WTC11 (cell line): ENCODE measurements at regions not wholly inside any gene's neighbourhood (a gene's known extent, or its start where the extent isn't known, plus 50 kb on each side); places are given as distances from the start of the nearest gene placed in this dataset.

ENCODE experiments used
- ATAC-seq: fragments of 200-7000 bp; cut with Tn5 transposase; 2 replicates; pipeline ENCODE4 v1.10.0; 2021; ENCODE audit warnings: mild to moderate bottlenecking, moderate library complexity
- CTCF ChIA-PET: fragments of 300-600 bp; sonication (Branson Sonifier 250); formaldehyde crosslinking; loops from one replicate; lab custom pipeline; 2021; ENCODE audit warnings: antibody characterized with exemption; lab: Charles Lee
- POLR2A ChIA-PET: fragments of 350-600 bp; sonication (Branson Sonifier 250); formaldehyde crosslinking; loops from one replicate; lab custom pipeline; 2021; ENCODE audit warnings: antibody characterized with exemption; lab: Charles Lee
- DNase-seq: peaks from one replicate; pipeline ENCODE4 v3.0.0; 2021; ENCODE audit warnings: low spot score
- H3K27ac Mint-ChIP-seq: 2 replicates; pipeline ENCODE4 v1.8.0; 2021; ENCODE audit warnings: mixed read lengths
- H3K27me3 Mint-ChIP-seq: 2 replicates; pipeline ENCODE4 v1.8.0; 2021; ENCODE audit warnings: low read depth, mild to moderate bottlenecking, moderate library complexity, mixed read lengths
- H3K36me3 Mint-ChIP-seq: 2 replicates; pipeline ENCODE4 v1.8.0; 2021; ENCODE audit warnings: mixed read lengths
- H3K4me1 Mint-ChIP-seq: 2 replicates; pipeline ENCODE4 v1.8.0; 2022; ENCODE audit warnings: mixed read lengths
- H3K4me3 Mint-ChIP-seq: 2 replicates; pipeline ENCODE4 v1.8.0; 2021; ENCODE audit warnings: mild to moderate bottlenecking, moderate library complexity, mixed read lengths
- H3K9me3 Mint-ChIP-seq: 2 replicates; pipeline ENCODE4 v1.8.0; 2021; ENCODE audit warnings: mixed read lengths
- E2F1 ChIP-seq: sonication (generic); formaldehyde crosslinking; IDR thresholded peaks from 2 replicates; pipeline ENCODE4 v1.8.0; 2022; ENCODE audit warnings: mild to moderate bottlenecking, missing genetic modification reagents
- E2F5 ChIP-seq: sonication (generic); formaldehyde crosslinking; IDR thresholded peaks from 2 replicates; pipeline ENCODE4 v1.8.1; 2022; ENCODE audit warnings: mild to moderate bottlenecking, moderate library complexity, missing genetic modification reagents
- FOXK1 ChIP-seq: sonication (generic); formaldehyde crosslinking; IDR thresholded peaks from 2 replicates; pipeline ENCODE4 v1.8.0; 2022; ENCODE audit warnings: mild to moderate bottlenecking, moderate library complexity, missing genetic modification reagents
- HMGXB4 ChIP-seq: sonication (generic); formaldehyde crosslinking; IDR thresholded peaks from 2 replicates; pipeline ENCODE4 v1.8.1; 2023; ENCODE audit warnings: mild to moderate bottlenecking, moderate library complexity, missing genetic modification reagents
- IRF1 ChIP-seq: sonication (generic); formaldehyde crosslinking; IDR thresholded peaks from 2 replicates; pipeline ENCODE4 v1.8.0; 2023; ENCODE audit warnings: missing genetic modification reagents
- IRF2 ChIP-seq: sonication (generic); formaldehyde crosslinking; IDR thresholded peaks from 2 replicates; pipeline ENCODE4 v1.8.0; 2022; ENCODE audit warnings: low read depth, missing genetic modification reagents, borderline replicate concordance
- JUN ChIP-seq: sonication (generic); formaldehyde crosslinking; IDR thresholded peaks from 2 replicates; pipeline ENCODE4 v1.8.0; 2023; ENCODE audit warnings: mild to moderate bottlenecking, missing genetic modification reagents
- NR3C1 ChIP-seq: sonication (generic); formaldehyde crosslinking; conservative IDR thresholded peaks from 2 replicates; pipeline ENCODE4 v1.8.1; 2023; ENCODE audit warnings: low read depth, mild to moderate bottlenecking, missing genetic modification reagents
- PRRX2 ChIP-seq: fragments of 250-450 bp; sonication (Bioruptor Pico); IDR thresholded peaks from 2 replicates; pipeline ENCODE4 v1.8.0; 2021; ENCODE audit warnings: mild to moderate bottlenecking
- SOX15 ChIP-seq: fragments of 250-450 bp; sonication (Bioruptor Pico); IDR thresholded peaks from 2 replicates; pipeline ENCODE4 v1.9.0; 2021; ENCODE audit warnings: mild to moderate bottlenecking
- TCF7 ChIP-seq: sonication (generic); formaldehyde crosslinking; IDR thresholded peaks from 2 replicates; pipeline ENCODE4 v1.8.0; 2022; ENCODE audit warnings: mild to moderate bottlenecking, low read depth, missing genetic modification reagents, moderate library complexity
- TEAD4 ChIP-seq: sonication (generic); formaldehyde crosslinking; IDR thresholded peaks from 2 replicates; pipeline ENCODE4 v1.8.0; 2022; ENCODE audit warnings: mild to moderate bottlenecking, missing genetic modification reagents
- ZMAT4 ChIP-seq: fragments of 250-450 bp; sonication (Bioruptor Pico); IDR thresholded peaks from 2 replicates; pipeline ENCODE4 v1.9.0; 2021; ENCODE audit warnings: mild to moderate bottlenecking
- ZNF138 ChIP-seq: sonication (generic); formaldehyde crosslinking; conservative IDR thresholded peaks from 2 replicates; pipeline ENCODE4 v1.8.1; 2022; ENCODE audit warnings: mild to moderate bottlenecking, moderate library complexity, missing genetic modification reagents
- ZNF396 ChIP-seq: fragments of 250-450 bp; sonication (Bioruptor Pico); IDR thresholded peaks from 2 replicates; pipeline ENCODE4 v1.8.0; 2021; ENCODE audit warnings: mild to moderate bottlenecking, moderate library complexity, borderline replicate concordance
- ZNF512 ChIP-seq: sonication (generic); formaldehyde crosslinking; IDR thresholded peaks from 2 replicates; pipeline ENCODE4 v1.8.1; 2022; ENCODE audit warnings: missing genetic modification reagents, borderline replicate concordance
- ZNF532 ChIP-seq: fragments of 250-450 bp; sonication (Bioruptor Pico); IDR thresholded peaks from 2 replicates; pipeline ENCODE4 v1.9.0; 2021; ENCODE audit warnings: mild to moderate bottlenecking, borderline replicate concordance

GRCh38 chr4:27711041-27711440 is 850.4 kb downstream of the STIM2 start:
- DNase-seq (no peak), ATAC-seq (no peak)
- CTCF ChIA-PET: no interaction called here
- Mint-ChIP-seq H3K27ac (no peak overlapping the region), H3K36me3 (no peaks in the 10 kb centered on the region), H3K27me3 (no peaks in the 10 kb centered on the region; the same call in 1 of the 2 replicates), H3K4me3 (no peak overlapping the region), H3K9me3 (no peaks in the 10 kb centered on the region), H3K4me1 (no peaks in the 10 kb centered on the region)
- no peak for TF ChIP-seq ZNF138 (CRISPR knock-in tag)
- no peak for TF ChIP-seq TEAD4 (CRISPR knock-in tag)
- no peak for TF ChIP-seq FOXK1 (CRISPR knock-in tag)
- TF ChIP-seq E2F1 (CRISPR knock-in tag): no peak
- no peak for TF ChIP-seq PRRX2 (CRISPR knock-in tag)
- TF ChIP-seq ZNF396 (CRISPR knock-in tag): no peak
- TF ChIP-seq JUN (CRISPR knock-in tag): no peak
- TF ChIP-seq SOX15 (CRISPR knock-in tag): no peak
- TF ChIP-seq TCF7 (CRISPR knock-in tag): no peak
- TF ChIP-seq ZNF532 (CRISPR knock-in tag): no peak
- TF ChIP-seq HMGXB4 (CRISPR knock-in tag): no peak
- TF ChIP-seq ZNF512: no peak
- TF ChIP-seq NR3C1 (CRISPR knock-in tag): no peak
- no peak for TF ChIP-seq IRF1
- TF ChIP-seq IRF2 (CRISPR knock-in tag): no peak
- TF ChIP-seq E2F5 (CRISPR knock-in tag): no peak
- no peak for TF ChIP-seq ZMAT4 (CRISPR knock-in tag)
- POLR2A ChIA-PET: no interaction called here
